Iris pigment epithelial cell (primary cell): ENCODE measurements at regions not wholly inside any gene's neighbourhood (a gene's known extent, or its start where the extent isn't known, plus 50 kb on each side); places are given as distances from the start of the nearest gene placed in this dataset.
A peak's percentile ranks its signal among the peaks of the same experiment; 100 is the strongest.

ENCODE experiments used
- DNase-seq: peaks from one replicate; pipeline ENCODE4 v3.0.0-alpha.2; 2011; ENCODE audit warnings: low read depth

DNA sequence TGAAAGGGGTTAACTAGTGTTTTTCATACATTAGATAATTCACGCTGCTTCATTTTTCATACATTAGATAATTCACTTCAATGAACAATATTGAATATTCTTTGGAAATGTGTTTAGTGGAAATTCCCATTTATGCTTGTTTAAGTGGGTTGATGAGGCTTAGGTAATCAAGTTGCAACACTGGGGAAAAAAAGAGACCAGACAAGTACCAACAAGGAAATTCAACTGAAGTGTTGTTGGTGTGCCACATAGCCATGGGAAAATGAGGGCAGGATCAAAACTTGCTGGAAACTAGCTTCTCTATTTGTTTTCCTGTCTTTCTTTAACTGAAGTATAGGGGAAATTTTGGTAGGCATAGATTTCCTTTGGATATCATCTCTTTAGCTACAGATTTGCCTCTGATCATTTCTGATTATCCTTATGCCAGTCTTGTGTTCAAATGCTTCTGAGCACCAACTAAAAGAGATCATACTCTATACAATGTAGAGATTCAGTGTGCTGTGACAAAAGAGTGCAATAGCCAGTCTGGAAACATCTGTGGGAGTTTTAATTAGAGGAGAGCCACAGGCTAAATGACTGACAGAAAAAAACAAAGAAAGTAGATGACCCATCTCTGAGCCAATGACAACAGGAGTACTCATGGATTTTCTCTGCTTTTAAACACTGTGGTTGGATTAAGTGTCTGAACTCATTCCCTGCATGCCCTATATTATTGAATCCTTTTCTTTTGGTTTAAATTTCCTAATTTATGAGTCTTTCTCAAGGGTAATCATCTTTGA is 67.6 kb upstream of the CTSC start:
- DNase-seq, result peak; percentile 22

DNA sequence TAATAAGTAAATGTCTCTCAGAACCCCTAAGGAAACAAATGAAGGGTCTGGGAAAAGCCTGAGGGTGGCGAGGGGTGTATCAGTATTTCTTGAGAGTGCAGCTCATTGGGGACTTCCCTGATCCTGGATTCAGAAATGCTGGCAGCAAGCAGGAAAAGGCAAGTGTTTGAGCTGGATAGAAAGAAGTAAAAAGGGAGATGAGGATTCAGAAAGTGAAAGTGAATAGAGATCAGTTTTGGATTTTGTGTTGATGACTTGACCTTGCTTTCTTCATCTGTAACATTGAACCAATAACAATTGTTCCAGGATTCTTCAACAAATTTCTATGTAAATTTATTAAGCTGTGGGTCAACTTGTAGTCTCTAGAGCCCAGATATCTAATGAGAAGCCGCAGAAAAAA is 66.9 kb upstream of the CTSC start:
- DNase-seq, result no peak

DNA sequence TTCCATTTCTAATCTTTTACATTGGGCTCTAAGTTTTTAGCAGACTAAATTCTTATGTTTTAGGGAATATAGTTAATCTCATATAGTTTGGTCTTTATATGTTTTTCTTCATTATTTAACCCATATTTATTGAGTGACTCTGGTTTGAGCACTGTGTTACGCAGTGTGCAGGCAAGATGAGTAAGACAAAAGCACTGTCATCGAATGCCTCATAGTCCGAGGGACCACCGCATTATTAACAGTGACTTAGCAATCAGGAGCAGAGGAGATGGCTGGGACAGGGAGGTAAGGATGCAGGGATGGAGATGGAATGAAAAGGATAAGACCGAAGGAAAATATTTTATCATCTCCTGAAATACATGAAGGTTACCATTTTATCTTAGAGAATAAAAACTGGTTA is 65.2 kb upstream of the CTSC start:
- DNase-seq, result peak; percentile 76

DNA sequence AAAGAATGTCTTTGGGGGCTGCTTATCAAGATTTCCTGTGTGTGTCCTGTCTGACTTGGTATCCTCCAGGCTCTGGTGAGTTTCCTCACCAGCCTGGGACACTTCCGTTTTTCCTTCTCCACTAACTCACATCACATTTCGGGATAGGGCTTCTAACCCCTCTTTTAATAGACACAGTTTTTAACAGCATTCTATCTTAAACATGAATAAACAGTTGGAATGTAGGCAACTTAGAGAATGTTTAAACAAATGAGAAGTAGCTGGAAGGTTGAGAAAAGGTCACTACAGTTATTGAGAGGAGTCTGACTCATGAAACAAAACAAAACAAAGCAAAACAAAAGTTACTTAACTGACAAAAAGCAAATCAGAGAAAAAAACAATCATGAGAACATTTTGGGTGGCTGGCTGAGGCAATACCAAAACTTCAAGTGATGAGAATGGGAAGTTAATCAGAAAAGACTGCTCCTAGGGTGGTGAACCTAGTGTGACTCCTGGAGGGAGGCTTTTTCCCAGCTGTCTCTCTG is 64.7 kb upstream of the CTSC start:
- peak; percentile 94 for DNase-seq

DNA sequence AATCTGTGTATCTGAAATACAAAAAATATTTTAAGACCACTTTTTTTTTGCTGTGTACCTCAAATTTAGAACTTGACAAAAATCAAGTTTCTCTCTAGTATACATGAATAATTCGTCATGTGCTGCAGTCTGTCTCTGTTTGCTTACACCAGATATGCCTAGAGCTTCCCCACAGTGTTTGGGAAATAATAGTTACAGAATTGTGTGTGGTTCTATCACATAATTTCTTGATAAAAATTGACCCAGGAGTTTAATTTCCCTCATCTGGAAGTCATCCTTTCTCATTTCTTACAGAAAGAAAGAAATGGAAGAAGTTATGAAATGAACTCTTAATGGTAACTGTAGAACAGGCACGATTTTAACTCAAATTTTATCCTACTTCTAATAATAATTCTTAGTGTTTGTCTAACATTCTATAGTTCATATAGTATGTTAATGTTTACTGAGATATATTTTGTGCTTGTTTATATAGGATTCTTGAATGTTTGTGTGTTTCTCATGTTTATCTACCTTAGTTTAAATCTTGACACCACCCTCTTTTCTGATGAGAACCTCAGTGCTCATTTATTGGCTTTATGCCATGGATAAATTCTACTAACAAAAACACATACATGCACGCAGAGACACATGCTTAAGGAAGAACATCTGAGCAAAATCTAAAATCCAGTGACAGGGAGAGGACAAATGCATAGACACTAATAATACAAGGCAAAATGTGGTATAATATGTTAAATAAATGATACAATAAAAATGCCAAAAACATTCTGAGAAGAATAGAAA is 61.4 kb upstream of the CTSC start:
- no peak for DNase-seq

DNA sequence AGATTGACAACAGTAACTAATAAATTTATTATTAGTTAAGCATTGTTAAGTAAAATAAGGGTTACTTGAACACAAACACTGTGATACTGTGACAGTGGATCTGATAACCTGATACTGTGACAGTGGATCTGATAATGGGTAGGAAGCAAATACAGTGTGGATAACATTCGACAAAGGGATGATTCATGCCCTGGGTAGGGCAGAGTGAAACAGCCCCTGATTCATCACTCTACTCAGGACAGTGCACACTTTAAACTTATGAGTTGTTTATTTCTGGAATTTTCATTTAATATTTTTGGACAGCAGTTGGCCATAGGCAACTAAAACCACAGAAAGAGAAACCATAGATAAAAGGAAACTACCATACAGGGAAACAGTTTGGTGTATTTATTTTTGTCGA is 60.8 kb upstream of the CTSC start:
- peak; percentile 88 for DNase-seq

DNA sequence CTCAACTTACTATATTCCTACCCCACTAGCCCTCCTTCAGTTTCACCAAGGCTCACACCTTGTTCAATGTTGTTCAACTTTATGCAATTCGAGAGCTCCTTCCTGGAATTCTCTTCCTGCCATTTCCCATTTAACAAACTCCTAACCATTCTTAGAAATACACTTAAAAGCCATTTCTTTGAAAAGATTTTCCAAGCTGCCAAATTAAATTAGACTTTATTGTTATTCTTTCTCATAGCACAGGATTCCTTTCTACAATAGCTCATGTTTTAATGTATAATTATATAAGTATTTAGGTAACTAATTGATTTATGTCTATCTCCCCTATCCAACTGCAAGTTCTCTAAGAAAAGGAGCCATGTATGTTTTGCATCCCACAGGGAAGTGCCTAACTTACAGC is 52.7 kb upstream of the CTSC start:
- no peak for DNase-seq

DNA sequence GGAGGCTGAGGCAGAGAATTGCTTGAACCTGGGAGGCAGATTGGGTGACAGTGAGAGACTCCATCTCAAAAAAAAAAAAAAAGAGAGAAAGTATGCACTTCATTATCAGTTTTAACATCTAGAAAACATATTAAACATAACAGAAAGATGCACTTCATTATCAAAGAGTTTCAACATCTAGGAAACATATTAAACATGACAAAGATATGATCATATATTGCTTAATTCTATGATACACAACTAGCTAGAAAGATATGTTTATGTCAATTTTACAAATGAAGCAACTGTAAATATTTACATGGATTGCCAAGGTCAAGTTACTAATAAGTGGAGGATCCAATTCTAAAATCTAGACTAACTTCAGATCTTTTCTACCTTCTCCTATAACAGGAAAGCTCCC is 50.4 kb upstream of the CTSC start:
- no peak for DNase-seq
